OCI-LY1 (cell line): ENCODE measurements at regions not wholly inside any gene's neighbourhood (a gene's known extent, or its start where the extent isn't known, plus 50 kb on each side); places are given as distances from the start of the nearest gene placed in this dataset.

Source experiments
- H2AFZ ChIP-seq: fragments of 200-600 bp; sonication (generic), shearing (Covaris generic); 2 replicates; pipeline ENCODE4 v1.6.0; 2014; ENCODE audit warnings: antibody characterized with exemption, mild to moderate bottlenecking, low read length
- H3F3A ChIP-seq: fragments of 200-600 bp; sonication (generic), shearing (Covaris generic); 2 replicates; pipeline ENCODE4 v1.6.0; 2014; ENCODE audit warnings: mild to moderate bottlenecking, antibody characterized with exemption, low read length, moderate library complexity; ENCODE audit not compliant: insufficient read depth
- H3K27ac ChIP-seq: fragments of 200-600 bp; sonication (generic); 2 replicates; pipeline ENCODE4 v1.5.1; 2014; ENCODE audit warnings: low read length, mixed run types, mild to moderate bottlenecking, low read depth; ENCODE audit not compliant: poor library complexity, severe bottlenecking
- H3K27me3 ChIP-seq: fragments of 200-600 bp; sonication (generic); 2 replicates; pipeline ENCODE4 v1.6.0; 2014; ENCODE audit warnings: antibody characterized with exemption, mild to moderate bottlenecking, low read length, moderate library complexity; ENCODE audit not compliant: insufficient read depth
- H3K36me3 ChIP-seq: fragments of 200-600 bp; sonication (generic); 2 replicates; pipeline ENCODE4 v1.6.1; 2014; ENCODE audit warnings: mild to moderate bottlenecking, antibody characterized with exemption, low read length, moderate library complexity, mixed read lengths; ENCODE audit not compliant: insufficient read depth
- H3K4me1 ChIP-seq: fragments of 200-600 bp; sonication (generic); 2 replicates; pipeline ENCODE4 v1.5.1; 2014; ENCODE audit warnings: mild to moderate bottlenecking, low read length, moderate library complexity; ENCODE audit not compliant: insufficient read depth, severe bottlenecking
- H3K4me2 ChIP-seq: fragments of 200-600 bp; sonication (generic), shearing (Covaris generic); 2 replicates; pipeline ENCODE4 v1.6.1; 2014; ENCODE audit warnings: low read length
- H3K4me3 ChIP-seq: fragments of 200-600 bp; sonication (generic); 2 replicates; pipeline ENCODE4 v1.5.1; 2014; ENCODE audit warnings: low read length, low read depth, mild to moderate bottlenecking, mixed read lengths; ENCODE audit not compliant: poor library complexity, severe bottlenecking
- H3K79me2 ChIP-seq: fragments of 200-600 bp; shearing (Covaris generic); 2 replicates; pipeline ENCODE4 v1.6.1; 2016; ENCODE audit warnings: mixed run types, low read length, mixed read lengths; ENCODE audit not compliant: insufficient read depth
- H3K9ac ChIP-seq: fragments of 200-600 bp; sonication (generic), shearing (Covaris generic); 2 replicates; pipeline ENCODE4 v1.6.1; 2014; ENCODE audit warnings: mild to moderate bottlenecking, low read length, mixed read lengths
- H3K9me2 ChIP-seq: fragments of 200-600 bp; sonication (generic), shearing (Covaris generic); 2 replicates; pipeline ENCODE4 v1.6.1; 2014; ENCODE audit warnings: low read depth, mild to moderate bottlenecking, low read length, mixed read lengths
- H3K9me3 ChIP-seq: fragments of 200-600 bp; shearing (Covaris generic); 2 replicates; pipeline ENCODE4 v1.6.1; 2014; ENCODE audit warnings: low read length, mixed read lengths
- H4K20me1 ChIP-seq: fragments of 200-600 bp; sonication (generic), shearing (Covaris generic); 2 replicates; pipeline ENCODE4 v1.6.0; 2016; ENCODE audit warnings: mild to moderate bottlenecking, low read length; ENCODE audit not compliant: insufficient read depth
- CTCF ChIP-seq: fragments of 200-600 bp; sonication (generic), shearing (Covaris generic); IDR thresholded peaks from 2 replicates; pipeline ENCODE4 v1.5.1; 2017; ENCODE audit warnings: mild to moderate bottlenecking, antibody characterized with exemption, low read length, moderate library complexity, mixed read lengths
- EZH2 ChIP-seq: fragments of 200-600 bp; sonication (generic), shearing (Covaris generic); IDR thresholded peaks from 2 replicates; pipeline ENCODE4 v1.8.0; 2017; ENCODE audit warnings: borderline replicate concordance, mixed run types, mild to moderate bottlenecking, antibody characterized with exemption, low read length, moderate library complexity, mixed read lengths

- TF ChIP-seq EZH2 (no peak), CTCF (no peak)
Measured at GRCh38 chr16:54397838-54398237, 111.3 kb upstream of the IRX3 start.

GRCh38 chr16:54397190-54397835, 110.7 kb upstream of the IRX3 start:
- H2AFZ ChIP-seq = no peak overlapping the region
- no peaks in the 10 kb centered on the region for H4K20me1 ChIP-seq
- H3K36me3 ChIP-seq = no peaks in the 10 kb centered on the region
- no peaks in the 10 kb centered on the region for H3F3A ChIP-seq
- no peak overlapping the region for H3K27ac ChIP-seq
- no peaks in the 10 kb centered on the region for H3K79me2 ChIP-seq
- H3K4me2 ChIP-seq = no peak overlapping the region
- no peak overlapping the region for H3K4me3 ChIP-seq
- no peak for TF ChIP-seq CTCF
- no peaks in the 10 kb centered on the region for H3K9me3 ChIP-seq
- no peak overlapping the region for H3K9ac ChIP-seq
- no peaks in the 10 kb centered on the region for H3K27me3 ChIP-seq
- no peaks in the 10 kb centered on the region for H3K4me1 ChIP-seq
- no peaks in the 10 kb centered on the region for H3K9me2 ChIP-seq

More at GRCh38 chr16:54397838-54398237, 111.3 kb upstream of the IRX3 start:
- Histone ChIP-seq H3F3A (no peaks in the 10 kb centered on the region), H3K27ac (no peak overlapping the region), H3K27me3 (no peaks in the 10 kb centered on the region), H3K9me3 (no peaks in the 10 kb centered on the region), H4K20me1 (no peaks in the 10 kb centered on the region), H3K9me2 (no peaks in the 10 kb centered on the region), H3K4me1 (no peaks in the 10 kb centered on the region), H2AFZ (no peak overlapping the region), H3K9ac (no peak overlapping the region), H3K79me2 (no peaks in the 10 kb centered on the region), H3K36me3 (no peaks in the 10 kb centered on the region), H3K4me3 (no peak overlapping the region), H3K4me2 (no peak overlapping the region)

GRCh38 chr16:54389836-54390494, 103.4 kb upstream of the IRX3 start:
- H3K79me2 ChIP-seq = no peaks in the 10 kb centered on the region
- H3K9me3 ChIP-seq = no peaks in the 10 kb centered on the region
- H3K36me3 ChIP-seq = no peaks in the 10 kb centered on the region
- H3K4me2 ChIP-seq = no peak overlapping the region
- no peaks in the 10 kb centered on the region for H4K20me1 ChIP-seq
- no peak overlapping the region for H3K27ac ChIP-seq
- no peak for TF ChIP-seq CTCF
- TF ChIP-seq EZH2 = no peak
- no peaks in the 10 kb centered on the region for H3K27me3 ChIP-seq
- no peaks in the 10 kb centered on the region for H3K9me2 ChIP-seq
- no peak overlapping the region for H3K9ac ChIP-seq
- no peak overlapping the region for H3K4me3 ChIP-seq
- no peak overlapping the region for H2AFZ ChIP-seq
- H3K4me1 ChIP-seq = no peaks in the 10 kb centered on the region
- no peaks in the 10 kb centered on the region for H3F3A ChIP-seq
